Endodermal cell (in vitro differentiated cells): ENCODE measurements at regions not wholly inside any gene's neighbourhood (a gene's known extent, or its start where the extent isn't known, plus 50 kb on each side); places are given as distances from the start of the nearest gene placed in this dataset.

Experiments
- DNase-seq: peaks from one replicate; pipeline ENCODE4 v3.0.0-alpha.2; 2017
- H3K27ac ChIP-seq: 2 replicates; pipeline ENCODE4 v1.5.1; 2013; ENCODE audit warnings: mild to moderate bottlenecking, low read depth, low read length, moderate library complexity
- H3K27me3 ChIP-seq: 2 replicates; pipeline ENCODE4 v1.6.1; 2013; ENCODE audit warnings: mild to moderate bottlenecking, low read length, moderate library complexity; ENCODE audit not compliant: insufficient read depth, control insufficient read depth, poor library complexity, severe bottlenecking
- H3K36me3 ChIP-seq: 2 replicates; pipeline ENCODE4 v1.7.0; 2013; ENCODE audit warnings: mild to moderate bottlenecking, low read length, moderate library complexity; ENCODE audit not compliant: control insufficient read depth, insufficient read depth
- H3K4me1 ChIP-seq: one replicate; pipeline ENCODE4 v1.7.0; 2013; ENCODE audit warnings: low read length; ENCODE audit not compliant: control insufficient read depth, insufficient read depth
- H3K4me3 ChIP-seq: 2 replicates; pipeline ENCODE4 v1.5.1; 2013; ENCODE audit warnings: mild to moderate bottlenecking, low read length, moderate library complexity
- H3K9ac ChIP-seq: 2 replicates; pipeline ENCODE4 v1.6.1; 2013; ENCODE audit warnings: mild to moderate bottlenecking, low read length, moderate library complexity; ENCODE audit not compliant: poor library complexity, severe bottlenecking; ENCODE audit errors: extremely low read depth
- H3K9me3 ChIP-seq: 2 replicates; pipeline ENCODE4 v1.6.1; 2013; ENCODE audit warnings: mild to moderate bottlenecking, low read length, moderate library complexity; ENCODE audit not compliant: control insufficient read depth
- H3K27ac Mint-ChIP-seq: 2 replicates; pipeline ENCODE4 v1.8.0; 2020; ENCODE audit warnings: mixed read lengths
- H3K27me3 Mint-ChIP-seq: 2 replicates; pipeline ENCODE4 v1.8.0; 2021; ENCODE audit warnings: mild to moderate bottlenecking, mixed read lengths; ENCODE audit not compliant: insufficient read depth
- H3K36me3 Mint-ChIP-seq: 2 replicates; pipeline ENCODE4 v1.8.0; 2020; ENCODE audit warnings: low read depth, mixed read lengths
- H3K4me1 Mint-ChIP-seq: 2 replicates; pipeline ENCODE4 v1.8.0; 2020; ENCODE audit warnings: mixed read lengths
- H3K4me3 Mint-ChIP-seq: 2 replicates; pipeline ENCODE4 v1.8.0; 2020; ENCODE audit warnings: mild to moderate bottlenecking, moderate library complexity, mixed read lengths
- H3K9me3 Mint-ChIP-seq: 2 replicates; pipeline ENCODE4 v1.8.0; 2020; ENCODE audit warnings: mild to moderate bottlenecking, mixed read lengths
- WGBS, 2 experiments: methylation state at CpG; one replicate each; pipeline versions ENCODE4 v1.1.5 to v1.1.7; 2013; ENCODE audit warnings: missing lambda C conversion rate in 2 of 2, mixed read lengths in 1 of 2; ENCODE audit not compliant: insufficient coverage in 1 of 2, insufficient read length in 1 of 2; 5-methylcytosine and 5-hydroxymethylcytosine counted together
- TF ChIP-seq, protein P1 (sequence below): fragments of 200-600 bp; sonication (generic); conservative IDR thresholded peaks from 2 replicates; pipeline ENCODE4 v1.5.0; 2021; ENCODE audit warnings: antibody characterized with exemption, mild to moderate bottlenecking

DNA sequence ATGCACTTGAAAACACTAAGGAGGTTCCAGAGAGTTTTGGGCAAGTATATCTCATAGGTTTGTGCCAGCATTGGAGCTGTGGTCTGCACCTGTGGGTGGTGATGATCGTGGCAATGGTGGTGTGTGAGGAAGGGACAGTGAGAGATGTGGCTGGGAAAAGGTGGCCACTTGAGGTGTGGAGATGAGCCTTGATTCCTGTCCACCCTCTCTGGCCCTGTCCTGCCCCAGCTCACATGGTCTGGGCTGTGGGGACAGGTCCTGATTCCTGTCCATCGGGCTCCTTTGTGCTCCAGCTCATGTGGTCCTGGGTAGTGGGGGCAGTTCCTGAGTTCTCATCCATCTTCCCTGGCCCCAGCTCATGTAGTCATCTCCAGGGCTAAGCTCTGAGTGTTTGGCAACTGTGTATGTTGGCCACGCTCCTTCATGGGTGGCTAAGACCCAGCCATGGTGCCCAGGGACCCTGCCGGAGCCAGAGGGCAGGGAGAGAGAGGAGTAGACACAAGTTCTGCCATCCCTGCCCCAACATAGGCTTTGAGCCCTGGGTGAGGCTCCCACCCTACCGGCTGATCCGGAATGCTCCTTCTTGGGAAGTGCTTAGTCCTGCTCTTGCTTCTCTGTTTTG lies 294.4 kb upstream of the HDAC4 start:
- peak; percentile 31 for DNase-seq
- Histone ChIP-seq H3K4me1 (no peaks in the 10 kb centered on the region), H3K9ac (no peak overlapping the region), H3K36me3 (no peaks in the 10 kb centered on the region), H3K27ac (no peak overlapping the region), H3K9me3 (no peaks in the 10 kb centered on the region), H3K4me3 (no peak overlapping the region), H3K27me3 (no peaks in the 10 kb centered on the region)
- TF ChIP-seq, protein P1, sequence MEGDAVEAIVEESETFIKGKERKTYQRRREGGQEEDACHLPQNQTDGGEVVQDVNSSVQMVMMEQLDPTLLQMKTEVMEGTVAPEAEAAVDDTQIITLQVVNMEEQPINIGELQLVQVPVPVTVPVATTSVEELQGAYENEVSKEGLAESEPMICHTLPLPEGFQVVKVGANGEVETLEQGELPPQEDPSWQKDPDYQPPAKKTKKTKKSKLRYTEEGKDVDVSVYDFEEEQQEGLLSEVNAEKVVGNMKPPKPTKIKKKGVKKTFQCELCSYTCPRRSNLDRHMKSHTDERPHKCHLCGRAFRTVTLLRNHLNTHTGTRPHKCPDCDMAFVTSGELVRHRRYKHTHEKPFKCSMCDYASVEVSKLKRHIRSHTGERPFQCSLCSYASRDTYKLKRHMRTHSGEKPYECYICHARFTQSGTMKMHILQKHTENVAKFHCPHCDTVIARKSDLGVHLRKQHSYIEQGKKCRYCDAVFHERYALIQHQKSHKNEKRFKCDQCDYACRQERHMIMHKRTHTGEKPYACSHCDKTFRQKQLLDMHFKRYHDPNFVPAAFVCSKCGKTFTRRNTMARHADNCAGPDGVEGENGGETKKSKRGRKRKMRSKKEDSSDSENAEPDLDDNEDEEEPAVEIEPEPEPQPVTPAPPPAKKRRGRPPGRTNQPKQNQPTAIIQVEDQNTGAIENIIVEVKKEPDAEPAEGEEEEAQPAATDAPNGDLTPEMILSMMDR = no peak
- Mint-ChIP-seq H3K27me3 (peaks cover 2% of the 10 kb centered on the region), H3K4me1 (no peaks in the 10 kb centered on the region), H3K36me3 (no peaks in the 10 kb centered on the region), H3K4me3 (no peak overlapping the region), H3K9me3 (no peaks in the 10 kb centered on the region), H3K27ac (no peak overlapping the region)
- 94 to 97% methylated on average over 5 to 6 of the region's 6 CpGs for WGBS, 2 experiments

DNA sequence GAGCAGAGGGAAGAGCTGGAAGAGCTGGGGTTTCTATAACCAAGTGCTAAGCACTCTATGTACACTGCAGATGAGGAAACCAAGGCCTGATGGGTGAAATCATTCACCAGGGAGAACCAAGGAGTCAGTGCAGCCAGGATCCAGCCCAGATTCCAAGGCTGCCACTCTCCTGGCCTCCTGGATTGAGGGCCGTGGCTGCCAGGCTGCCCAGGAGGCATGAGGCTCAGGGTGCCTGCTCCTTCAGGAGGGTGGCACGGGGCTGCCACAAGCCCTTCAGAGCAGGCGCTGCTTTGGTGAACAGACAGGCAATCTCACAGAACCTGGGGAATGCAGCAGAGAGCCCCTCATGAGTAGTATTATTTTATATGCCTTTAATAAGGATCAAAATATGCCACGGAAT lies 293.7 kb upstream of the HDAC4 start:
- TF ChIP-seq, protein P1 = no peak
- Histone ChIP-seq H3K36me3 (no peaks in the 10 kb centered on the region), H3K4me3 (no peak overlapping the region), H3K4me1 (no peaks in the 10 kb centered on the region), H3K9me3 (no peaks in the 10 kb centered on the region), H3K27me3 (no peaks in the 10 kb centered on the region), H3K9ac (no peak overlapping the region), H3K27ac (no peak overlapping the region)
- Mint-ChIP-seq H3K9me3 (no peaks in the 10 kb centered on the region), H3K4me3 (no peak overlapping the region), H3K4me1 (no peaks in the 10 kb centered on the region), H3K27me3 (no peaks in the 10 kb centered on the region), H3K36me3 (no peaks in the 10 kb centered on the region), H3K27ac (no peak overlapping the region)
- peak; percentile 13 for DNase-seq
- WGBS, 2 experiments = 62 to 85% methylated on average over 2 to 4 of the region's 4 CpGs

DNA sequence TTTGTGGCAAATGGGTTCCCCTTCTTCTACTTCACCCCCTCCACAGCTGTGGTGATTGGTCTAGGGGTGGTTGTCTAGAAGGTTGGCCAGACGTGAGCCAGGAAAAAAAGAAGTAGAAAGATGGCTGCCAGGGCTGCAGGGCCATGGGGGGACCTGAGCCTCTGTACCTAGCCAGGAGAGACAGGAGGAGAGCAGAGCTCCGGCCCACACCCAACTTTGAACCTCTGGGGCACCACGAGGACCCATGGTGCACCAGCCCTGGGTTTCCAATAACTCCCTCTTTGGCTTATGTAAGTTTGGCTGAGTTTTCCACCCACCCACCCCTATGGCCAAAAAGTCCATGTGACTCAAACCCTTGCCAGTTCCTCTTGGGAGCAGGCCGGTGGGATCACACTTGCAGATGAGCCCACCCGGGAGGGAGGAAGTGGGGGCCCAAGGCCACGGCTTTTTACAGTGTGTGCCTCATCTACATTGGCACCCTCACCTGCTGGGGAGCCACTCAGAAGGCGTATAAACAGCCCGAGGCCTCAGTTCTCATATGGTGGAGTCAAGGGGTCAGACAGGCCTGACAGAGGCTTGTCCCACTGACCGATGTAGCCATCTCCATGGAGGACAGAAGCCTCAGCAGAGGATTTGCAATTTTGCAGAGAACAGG lies 293.1 kb upstream of the HDAC4 start:
- no peak overlapping the region for H3K27ac Mint-ChIP-seq
- Histone ChIP-seq H3K4me3 (no peak overlapping the region), H3K27me3 (no peaks in the 10 kb centered on the region), H3K27ac (no peak overlapping the region), H3K9me3 (no peaks in the 10 kb centered on the region), H3K36me3 (no peaks in the 10 kb centered on the region), H3K4me1 (no peaks in the 10 kb centered on the region), H3K9ac (no peak overlapping the region)
- H3K36me3 Mint-ChIP-seq = no peaks in the 10 kb centered on the region
- H3K27me3 Mint-ChIP-seq = no peaks in the 10 kb centered on the region
- TF ChIP-seq, protein P1 = no peak
- peak; percentile 31 for DNase-seq
- H3K4me3 Mint-ChIP-seq = no peak overlapping the region
- no peaks in the 10 kb centered on the region for H3K9me3 Mint-ChIP-seq
- no peaks in the 10 kb centered on the region for H3K4me1 Mint-ChIP-seq
- WGBS, 2 experiments = 85 to 90% methylated on average over 6 to 9 of the region's 9 CpGs
